ENCODE measurements at regions not wholly inside any gene's neighbourhood (a gene's known extent, or its start where the extent isn't known, plus 50 kb on each side); places are given as distances from the start of the nearest gene placed in this dataset.

DNA sequence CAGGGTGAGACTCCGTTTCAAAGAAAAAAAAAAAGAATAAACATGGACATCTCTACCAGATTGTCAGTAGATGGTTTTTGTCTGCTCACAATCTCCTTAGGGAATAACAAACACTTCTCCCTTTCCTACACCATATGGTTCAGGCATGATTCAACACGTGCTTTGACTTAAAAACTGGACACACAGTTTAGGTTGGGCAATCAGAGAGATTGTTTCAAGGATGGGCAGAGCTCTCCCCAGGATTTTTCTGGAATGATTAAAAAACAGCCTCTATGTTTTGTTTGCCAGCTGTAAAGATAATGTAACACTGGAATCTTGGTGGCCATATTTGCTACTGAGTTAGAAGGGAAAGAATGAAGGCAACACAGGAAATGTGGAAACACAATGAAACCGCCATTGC is 150.1 kb upstream of the TSC22D1 start:
- no peak for FAIRE-seq
- 86% methylated on average over 3 of the region's 3 CpGs for WGBS (ENCODE audit: missing lambda C conversion rate)
- DNase-seq (ENCODE audit: low read depth in 1 of 2, low spot score in 1 of 2), result no peak
- Histone ChIP-seq H3K27ac (0 out of 6 replicates have a peak overlapping the region, but pooled peaks of 1 of the 2 experiments have one; percentile 39), H3K4me3 (no peak overlapping the region), H3K4me1 (no peaks in the 10 kb centered on the region), H3K4me2 (no peak overlapping the region), H3K9me3 (peaks cover 11% of the 10 kb centered on the region; the same call in 1 of the 3 replicates)
- CTCF ChIA-PET, result no interaction called here
- TF ChIP-seq, protein P1, sequence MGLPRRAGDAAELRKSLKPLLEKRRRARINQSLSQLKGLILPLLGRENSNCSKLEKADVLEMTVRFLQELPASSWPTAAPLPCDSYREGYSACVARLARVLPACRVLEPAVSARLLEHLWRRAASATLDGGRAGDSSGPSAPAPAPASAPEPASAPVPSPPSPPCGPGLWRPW (IDR thresholded peaks at IDR 0.05), result no peak
- TF ChIP-seq POLR2AphosphoS2 (conservative IDR thresholded peaks at IDR 0.05; ENCODE audit: low read length) (no peak), CHD2 (IDR thresholded peaks at IDR 0.05; ENCODE audit: low read length, partially characterized antibody) (no peak), ZC3H11A (IDR thresholded peaks at IDR 0.05) (no peak), FOSL2 (IDR thresholded peaks at IDR 0.05) (no peak), FOSL2 (CRISPR knock-in tag; IDR thresholded peaks at IDR 0.05) (no peak), CBX8 (IDR thresholded peaks at IDR 0.05) (no peak), EP300 (IDR thresholded peaks at IDR 0.05) (no peak), HMGXB4 (CRISPR knock-in tag; IDR thresholded peaks at IDR 0.05; ENCODE audit: borderline replicate concordance) (no peak), HOXB5 (CRISPR knock-in tag; IDR thresholded peaks at IDR 0.05) (no peak), MAZ (IDR thresholded peaks at IDR 0.05; ENCODE audit: borderline replicate concordance, low read depth, low read length) (no peak), MAX (IDR thresholded peaks at IDR 0.05) (no peak), FOXS1 (CRISPR knock-in tag; IDR thresholded peaks at IDR 0.05) (no peak)
- POLR2A ChIA-PET, result interaction anchor here (1.0 kb wide), 1 partner anchor 75 kb away, joined by 3 read pairs; no protein-coding TSS in a partner anchor
- ATAC-seq, result no peak

DNA sequence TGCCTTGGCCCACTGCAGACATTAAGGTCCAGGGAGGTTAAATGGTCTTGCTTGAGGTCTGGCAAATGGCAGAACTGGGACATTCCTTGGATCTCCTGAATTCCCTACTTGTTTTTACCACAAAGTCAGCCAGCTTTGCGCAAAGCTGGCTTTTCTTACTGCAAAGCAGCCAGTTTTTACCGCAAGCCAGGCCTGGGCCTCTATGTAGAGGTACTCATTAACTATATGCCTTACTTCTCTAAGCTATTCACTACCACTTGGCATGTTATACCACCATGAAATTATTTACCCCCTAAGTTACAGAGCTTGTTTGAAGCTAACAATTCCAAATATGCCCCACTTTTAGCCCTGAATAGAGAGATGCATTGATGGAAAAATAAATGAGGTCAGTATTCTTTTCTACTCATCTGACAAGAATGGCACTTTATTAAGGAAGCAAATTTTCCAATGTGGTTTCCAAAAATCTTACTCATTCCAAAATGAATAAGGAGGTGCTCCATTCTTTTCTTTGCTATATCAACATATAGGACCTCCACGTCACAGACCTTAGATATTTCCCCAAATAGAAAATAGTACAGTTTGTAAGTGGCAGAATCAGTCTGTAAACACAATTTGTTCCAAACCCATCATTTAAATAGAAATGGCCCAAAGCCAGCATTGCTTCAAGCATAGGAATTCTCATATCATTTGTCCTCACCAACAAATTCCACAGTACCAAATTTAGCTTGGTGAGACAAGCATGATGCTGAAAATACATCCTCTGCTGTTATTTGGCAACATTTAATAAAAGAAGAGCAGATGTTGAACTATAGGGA is 143.9 kb upstream of the TSC22D1 start:
- TF ChIP-seq PBX3 (IDR thresholded peaks at IDR 0.05) (no peak), RNF2 (IDR thresholded peaks at IDR 0.05; ENCODE audit: borderline replicate concordance, low read depth) (no peak), ZNF302 (CRISPR knock-in tag; IDR thresholded peaks at IDR 0.05) (no peak), KDM5A (IDR thresholded peaks at IDR 0.05) (no peak), POLR2AphosphoS2 (conservative IDR thresholded peaks at IDR 0.05; ENCODE audit: low read length) (no peak), JUNB (IDR thresholded peaks at IDR 0.05) (no peak), SMC3 (IDR thresholded peaks at IDR 0.05) (no peak), CHD4 (IDR thresholded peaks at IDR 0.05; ENCODE audit: borderline replicate concordance) (no peak), ZFP36 (IDR thresholded peaks at IDR 0.05; ENCODE audit: borderline replicate concordance, partially characterized antibody) (no peak), FOSB (CRISPR knock-in tag; IDR thresholded peaks at IDR 0.05) (no peak), MAX (IDR thresholded peaks at IDR 0.05) (no peak), RFX5 (IDR thresholded peaks at IDR 0.05) (no peak), MAFK (IDR thresholded peaks at IDR 0.05; ENCODE audit: partially characterized antibody) (no peak), SREBF2 (IDR thresholded peaks at IDR 0.05) (no peak), HOXB5 (CRISPR knock-in tag; IDR thresholded peaks at IDR 0.05) (no peak), EP300 (IDR thresholded peaks at IDR 0.05) (no peak), MYC (IDR thresholded peaks at IDR 0.05; ENCODE audit: borderline replicate concordance, low read length) (no peak), BHLHE40 (IDR thresholded peaks at IDR 0.05; ENCODE audit: low read depth, low read length) (no peak), RAD21 (conservative IDR thresholded peaks at IDR 0.05 in 1 of 2, IDR thresholded peaks at IDR 0.05 in 1 of 2) (no peak)
- TF ChIP-seq, protein P2, sequence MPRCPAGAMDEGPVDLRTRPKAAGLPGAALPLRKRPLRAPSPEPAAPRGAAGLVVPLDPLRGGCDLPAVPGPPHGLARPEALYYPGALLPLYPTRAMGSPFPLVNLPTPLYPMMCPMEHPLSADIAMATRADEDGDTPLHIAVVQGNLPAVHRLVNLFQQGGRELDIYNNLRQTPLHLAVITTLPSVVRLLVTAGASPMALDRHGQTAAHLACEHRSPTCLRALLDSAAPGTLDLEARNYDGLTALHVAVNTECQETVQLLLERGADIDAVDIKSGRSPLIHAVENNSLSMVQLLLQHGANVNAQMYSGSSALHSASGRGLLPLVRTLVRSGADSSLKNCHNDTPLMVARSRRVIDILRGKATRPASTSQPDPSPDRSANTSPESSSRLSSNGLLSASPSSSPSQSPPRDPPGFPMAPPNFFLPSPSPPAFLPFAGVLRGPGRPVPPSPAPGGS (IDR thresholded peaks at IDR 0.05), result no peak
- 55% methylated on average over 3 of the region's 3 CpGs for WGBS (ENCODE audit: missing lambda C conversion rate)

More for the DNA sequence above, 143.9 kb upstream of the TSC22D1 start:
- H3K4me2 ChIP-seq, result peak overlapping the region; percentile 16; the same call in 1 of the 3 replicates
- peak; percentile 59 to 77; a peak in 5 of 6 replicates for ATAC-seq
- no peak overlapping the region for H3K4me3 ChIP-seq
- peaks cover 17% of the 10 kb centered on the region for H3K4me1 ChIP-seq
- peak in 1 of 2 experiments; percentile 22 for DNase-seq (ENCODE audit: low read depth in 1 of 2, low spot score in 1 of 2)
- FAIRE-seq, result no peak
- CTCF ChIA-PET, result no interaction called here
- POLR2A ChIA-PET, result no interaction called here
- H3K9me3 ChIP-seq, result peaks cover 13% of the 10 kb centered on the region; the same call in 1 of the 3 replicates
- peak overlapping the region; percentile 38 to 71; a peak in 4 of 6 replicates for H3K27ac ChIP-seq
